Hepatocyte (in vitro differentiated cells): ENCODE measurements at regions not wholly inside any gene's neighbourhood (a gene's known extent, or its start where the extent isn't known, plus 50 kb on each side); places are given as distances from the start of the nearest gene placed in this dataset.

ENCODE experiments used
- DNase-seq: peaks from one replicate; pipeline ENCODE4 v3.0.0-alpha.2; 2016; ENCODE audit warnings: low spot score
- H2AFZ ChIP-seq: fragments of 200-600 bp; sonication (generic); 2 replicates; pipeline ENCODE4 v1.6.0; 2016; ENCODE audit warnings: antibody characterized with exemption, mild to moderate bottlenecking
- H3K27ac ChIP-seq: fragments of 200-600 bp; sonication (generic); 2 replicates; pipeline ENCODE4 v1.5.1; 2016; ENCODE audit warnings: mild to moderate bottlenecking
- H3K27me3 ChIP-seq: fragments of 200-600 bp; sonication (generic); 2 replicates; pipeline ENCODE4 v1.6.1; 2016
- H3K36me3 ChIP-seq: fragments of 200-600 bp; sonication (generic); replicated peaks from 2 replicates; pipeline ENCODE4 v1.5.1; 2016; ENCODE audit warnings: low read depth; ENCODE audit not compliant: insufficient read depth
- H3K4me1 ChIP-seq: fragments of 200-600 bp; sonication (generic); 2 replicates; pipeline ENCODE4 v1.5.1; 2016; ENCODE audit warnings: mild to moderate bottlenecking, moderate library complexity; ENCODE audit not compliant: insufficient read depth
- H3K4me2 ChIP-seq: fragments of 200-600 bp; sonication (generic); 2 replicates; pipeline ENCODE4 v1.6.0; 2016
- H3K4me3 ChIP-seq: fragments of 200-600 bp; sonication (generic); 2 replicates; pipeline ENCODE4 v1.5.1; 2016; ENCODE audit warnings: mild to moderate bottlenecking
- H3K79me2 ChIP-seq: fragments of 200-600 bp; sonication (generic); 2 replicates; pipeline ENCODE4 v1.6.0; 2017; ENCODE audit warnings: mild to moderate bottlenecking
- H3K9me2 ChIP-seq: fragments of 200-600 bp; sonication (generic); replicated peaks from 2 replicates; pipeline ENCODE4 v1.6.0; 2017; ENCODE audit warnings: mild to moderate bottlenecking; ENCODE audit not compliant: insufficient read depth
- H3K9me3 ChIP-seq: fragments of 200-600 bp; sonication (generic); 2 replicates; pipeline ENCODE4 v1.5.1; 2016; ENCODE audit warnings: low read depth, mild to moderate bottlenecking
- H4K20me1 ChIP-seq: fragments of 200-600 bp; sonication (generic); 2 replicates; pipeline ENCODE4 v1.6.0; 2016; ENCODE audit warnings: mild to moderate bottlenecking; ENCODE audit not compliant: insufficient read depth, poor library complexity, severe bottlenecking
- EZH2 ChIP-seq: fragments of 200-600 bp; sonication (generic); IDR thresholded peaks from 2 replicates; pipeline ENCODE4 v1.6.1; 2016; ENCODE audit warnings: antibody characterized with exemption, mild to moderate bottlenecking, borderline replicate concordance
- EZH2phosphoT487 ChIP-seq: fragments of 200-600 bp; sonication (generic); IDR thresholded peaks from one replicate; pipeline ENCODE4 v1.6.1; 2018; ENCODE audit warnings: antibody characterized with exemption, mild to moderate bottlenecking, low read depth, moderate library complexity; ENCODE audit not compliant: unreplicated experiment, severe bottlenecking
- WGBS: methylation state at CpG from one replicate; pipeline ENCODE4 v1.1.6; 2016; ENCODE audit warnings: low lambda C conversion rate; ENCODE audit errors: missing lambda C conversion rate; 5-methylcytosine and 5-hydroxymethylcytosine counted together
- TF ChIP-seq, protein P1 (sequence below): fragments of 200-600 bp; sonication (generic); IDR thresholded peaks from 2 replicates; pipeline ENCODE4 v1.5.1; 2016; ENCODE audit warnings: antibody characterized with exemption, mild to moderate bottlenecking; ENCODE audit not compliant: poor library complexity

DNA sequence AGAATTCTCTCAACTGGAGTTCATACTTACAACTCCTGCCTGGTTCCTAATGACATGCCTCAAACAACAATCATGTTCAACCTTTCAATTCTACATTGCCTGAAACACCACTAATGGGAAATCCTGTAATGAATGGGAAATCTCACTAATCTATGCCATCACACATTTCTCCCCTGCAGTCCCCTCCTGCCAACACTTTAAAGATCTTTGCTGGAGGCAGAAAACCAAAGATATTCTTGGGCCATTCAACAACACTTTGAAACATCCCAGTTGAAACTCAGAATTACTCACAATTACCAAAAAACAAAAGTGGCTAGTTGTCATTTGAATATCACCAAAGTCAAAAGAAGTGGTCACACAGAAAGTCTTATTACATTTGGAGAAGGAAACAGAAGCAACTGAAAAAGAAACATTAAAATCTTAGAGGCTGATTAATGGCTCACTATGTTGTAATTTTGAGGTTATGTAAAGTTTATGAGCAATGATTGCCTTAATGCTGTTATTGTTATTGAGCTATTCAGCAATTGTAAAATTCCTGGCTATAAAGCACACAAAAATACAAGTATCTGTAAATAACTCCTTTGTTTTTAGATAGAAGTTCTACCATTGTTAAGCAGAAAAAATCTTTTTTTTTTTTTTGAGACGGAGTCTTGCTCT lies 313.4 kb upstream of the SLC30A5 start:
- no peaks in the 10 kb centered on the region for H3K9me2 ChIP-seq
- TF ChIP-seq EZH2 (no peak), EZH2phosphoT487 (no peak)
- TF ChIP-seq, protein P1, sequence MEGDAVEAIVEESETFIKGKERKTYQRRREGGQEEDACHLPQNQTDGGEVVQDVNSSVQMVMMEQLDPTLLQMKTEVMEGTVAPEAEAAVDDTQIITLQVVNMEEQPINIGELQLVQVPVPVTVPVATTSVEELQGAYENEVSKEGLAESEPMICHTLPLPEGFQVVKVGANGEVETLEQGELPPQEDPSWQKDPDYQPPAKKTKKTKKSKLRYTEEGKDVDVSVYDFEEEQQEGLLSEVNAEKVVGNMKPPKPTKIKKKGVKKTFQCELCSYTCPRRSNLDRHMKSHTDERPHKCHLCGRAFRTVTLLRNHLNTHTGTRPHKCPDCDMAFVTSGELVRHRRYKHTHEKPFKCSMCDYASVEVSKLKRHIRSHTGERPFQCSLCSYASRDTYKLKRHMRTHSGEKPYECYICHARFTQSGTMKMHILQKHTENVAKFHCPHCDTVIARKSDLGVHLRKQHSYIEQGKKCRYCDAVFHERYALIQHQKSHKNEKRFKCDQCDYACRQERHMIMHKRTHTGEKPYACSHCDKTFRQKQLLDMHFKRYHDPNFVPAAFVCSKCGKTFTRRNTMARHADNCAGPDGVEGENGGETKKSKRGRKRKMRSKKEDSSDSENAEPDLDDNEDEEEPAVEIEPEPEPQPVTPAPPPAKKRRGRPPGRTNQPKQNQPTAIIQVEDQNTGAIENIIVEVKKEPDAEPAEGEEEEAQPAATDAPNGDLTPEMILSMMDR: no peak
- no peak overlapping the region for H2AFZ ChIP-seq
- DNase-seq: no peak
- peaks cover 9% of the 10 kb centered on the region for H3K4me1 ChIP-seq
- WGBS: 92% methylated on average over 1 of the region's 1 CpG
- H3K36me3 ChIP-seq: no peaks in the 10 kb centered on the region
- H3K4me2 ChIP-seq: no peak overlapping the region
- no peaks in the 10 kb centered on the region for H3K27me3 ChIP-seq
- H3K79me2 ChIP-seq: no peaks in the 10 kb centered on the region
- H3K4me3 ChIP-seq: no peak overlapping the region
- no peak overlapping the region for H3K27ac ChIP-seq
- no peaks in the 10 kb centered on the region for H4K20me1 ChIP-seq
- no peaks in the 10 kb centered on the region for H3K9me3 ChIP-seq

- WGBS: 68% methylated on average over 1 of the region's 1 CpG
These were observed 300.7 kb upstream of the SLC30A5 start for GRCh38 chr5:68793074-68793473.

GRCh38 chr5:68793993-68794392 lies 299.8 kb upstream of the SLC30A5 start:
- no peaks in the 10 kb centered on the region for H3K36me3 ChIP-seq
- no peak overlapping the region for H3K4me2 ChIP-seq
- H2AFZ ChIP-seq: no peak overlapping the region
- TF ChIP-seq, protein P1: no peak
- TF ChIP-seq EZH2phosphoT487 (no peak), EZH2 (no peak)
- H3K79me2 ChIP-seq: no peaks in the 10 kb centered on the region
- H4K20me1 ChIP-seq: no peaks in the 10 kb centered on the region
- 81% methylated on average over 4 of the region's 4 CpGs for WGBS
- no peaks in the 10 kb centered on the region for H3K27me3 ChIP-seq
- no peak for DNase-seq
- H3K4me1 ChIP-seq: no peaks in the 10 kb centered on the region
- H3K27ac ChIP-seq: no peak overlapping the region
- H3K4me3 ChIP-seq: no peak overlapping the region
- H3K9me2 ChIP-seq: no peaks in the 10 kb centered on the region
- H3K9me3 ChIP-seq: no peaks in the 10 kb centered on the region

More at GRCh38 chr5:68793074-68793473, 300.7 kb upstream of the SLC30A5 start:
- no peaks in the 10 kb centered on the region for H3K9me2 ChIP-seq
- H3K36me3 ChIP-seq: no peaks in the 10 kb centered on the region
- DNase-seq: no peak
- no peaks in the 10 kb centered on the region for H3K9me3 ChIP-seq
- TF ChIP-seq EZH2 (no peak), EZH2phosphoT487 (no peak)
- TF ChIP-seq, protein P1: no peak
- H3K27me3 ChIP-seq: no peaks in the 10 kb centered on the region
- no peaks in the 10 kb centered on the region for H3K79me2 ChIP-seq
- no peaks in the 10 kb centered on the region for H3K4me1 ChIP-seq
- H3K4me2 ChIP-seq: no peak overlapping the region
- no peak overlapping the region for H3K4me3 ChIP-seq
- H4K20me1 ChIP-seq: no peaks in the 10 kb centered on the region
- H2AFZ ChIP-seq: no peak overlapping the region
- no peak overlapping the region for H3K27ac ChIP-seq

GRCh38 chr5:68795190-68795589 lies 298.6 kb upstream of the SLC30A5 start:
- no peaks in the 10 kb centered on the region for H3K79me2 ChIP-seq
- no peaks in the 10 kb centered on the region for H3K9me3 ChIP-seq
- no peak overlapping the region for H3K4me3 ChIP-seq
- no peaks in the 10 kb centered on the region for H3K4me1 ChIP-seq
- no peaks in the 10 kb centered on the region for H3K9me2 ChIP-seq
- H4K20me1 ChIP-seq: no peaks in the 10 kb centered on the region
- H3K4me2 ChIP-seq: no peak overlapping the region
- 86% methylated on average over 6 of the region's 6 CpGs for WGBS
- no peak for DNase-seq
- no peaks in the 10 kb centered on the region for H3K27me3 ChIP-seq
- no peak for TF ChIP-seq EZH2phosphoT487
- TF ChIP-seq, protein P1: no peak
- TF ChIP-seq EZH2: no peak
- H3K36me3 ChIP-seq: no peaks in the 10 kb centered on the region
- H2AFZ ChIP-seq: no peak overlapping the region
- no peak overlapping the region for H3K27ac ChIP-seq
